CD4-positive, CD25-positive, alpha-beta regulatory T cell (primary cell): ENCODE measurements at regions not wholly inside any gene's neighbourhood (a gene's known extent, or its start where the extent isn't known, plus 50 kb on each side); places are given as distances from the start of the nearest gene placed in this dataset.
A peak's percentile ranks its signal among the peaks of the same experiment; 100 is the strongest.

ENCODE experiments used
- ATAC-seq, 2 donors: fragments of 150-1000 bp; cut with Tn5 transposase; one replicate each; pipeline ENCODE4 v1.10.0; 2021; ENCODE audit warnings: low read depth in 2 of 2, moderate number of reproducible peaks in 2 of 2, moderate library complexity in 1 of 2
- DNase-seq, 3 donors: peaks; one replicate each; pipeline versions ENCODE4 v3.0.0 to v3.0.0-alpha.2; 2012 to 2022; ENCODE audit warnings: mixed read lengths in 1 of 3
- H3K27ac ChIP-seq: one replicate; pipeline ENCODE4 v1.7.0; 2013; ENCODE audit warnings: mild to moderate bottlenecking, low read length; ENCODE audit not compliant: insufficient read depth, poor library complexity, severe bottlenecking
- H3K27me3 ChIP-seq: one replicate; pipeline ENCODE4 v1.7.0; 2013; ENCODE audit warnings: low read length; ENCODE audit not compliant: control insufficient read depth, insufficient read depth
- H3K36me3 ChIP-seq: one replicate; pipeline ENCODE4 v1.7.0; 2013; ENCODE audit warnings: mild to moderate bottlenecking, low read length, moderate library complexity; ENCODE audit not compliant: control insufficient read depth, insufficient read depth
- H3K4me1 ChIP-seq: 2 replicates; pipeline ENCODE4 v1.7.0; 2013; ENCODE audit warnings: mild to moderate bottlenecking, low read length; ENCODE audit not compliant: insufficient read depth, control insufficient read depth, poor library complexity, severe bottlenecking
- H3K4me3 ChIP-seq: one replicate; pipeline ENCODE4 v1.7.0; 2013; ENCODE audit warnings: low read depth, mild to moderate bottlenecking, low read length, moderate library complexity
- H3K9me3 ChIP-seq, 2 experiments: 1 replicate in 1 of 2; 2 replicates in 1 of 2; pipeline ENCODE4 v1.7.0; 2013; ENCODE audit warnings: low read length in 2 of 2, mild to moderate bottlenecking in 1 of 2, moderate library complexity in 1 of 2; ENCODE audit not compliant: control insufficient read depth in 2 of 2
- H3K27ac Mint-ChIP-seq, 3 donors: one replicate each; pipeline ENCODE4 v1.8.0; 2020 to 2022; ENCODE audit warnings: mild to moderate bottlenecking in 3 of 3, mixed read lengths in 3 of 3, moderate library complexity in 2 of 3
- H3K27me3 Mint-ChIP-seq: one replicate; pipeline ENCODE4 v1.8.0; 2022; ENCODE audit warnings: mild to moderate bottlenecking, mixed read lengths
- H3K36me3 Mint-ChIP-seq: one replicate; pipeline ENCODE4 v1.8.0; 2020; ENCODE audit warnings: mixed read lengths
- H3K4me1 Mint-ChIP-seq, 4 donors: one replicate each; pipeline ENCODE4 v1.8.0; 2020 to 2022; ENCODE audit warnings: mixed read lengths in 4 of 4, mild to moderate bottlenecking in 1 of 4
- H3K4me3 Mint-ChIP-seq, 4 donors: one replicate each; pipeline ENCODE4 v1.8.0; 2020 to 2022; ENCODE audit warnings: mild to moderate bottlenecking in 4 of 4, mixed read lengths in 4 of 4, moderate library complexity in 3 of 4
- H3K9me3 Mint-ChIP-seq, 7 donors: one replicate each; pipeline ENCODE4 v1.8.0; 2020 to 2022; ENCODE audit warnings: mixed read lengths in 7 of 7, mild to moderate bottlenecking in 3 of 7, moderate library complexity in 2 of 7

DNA sequence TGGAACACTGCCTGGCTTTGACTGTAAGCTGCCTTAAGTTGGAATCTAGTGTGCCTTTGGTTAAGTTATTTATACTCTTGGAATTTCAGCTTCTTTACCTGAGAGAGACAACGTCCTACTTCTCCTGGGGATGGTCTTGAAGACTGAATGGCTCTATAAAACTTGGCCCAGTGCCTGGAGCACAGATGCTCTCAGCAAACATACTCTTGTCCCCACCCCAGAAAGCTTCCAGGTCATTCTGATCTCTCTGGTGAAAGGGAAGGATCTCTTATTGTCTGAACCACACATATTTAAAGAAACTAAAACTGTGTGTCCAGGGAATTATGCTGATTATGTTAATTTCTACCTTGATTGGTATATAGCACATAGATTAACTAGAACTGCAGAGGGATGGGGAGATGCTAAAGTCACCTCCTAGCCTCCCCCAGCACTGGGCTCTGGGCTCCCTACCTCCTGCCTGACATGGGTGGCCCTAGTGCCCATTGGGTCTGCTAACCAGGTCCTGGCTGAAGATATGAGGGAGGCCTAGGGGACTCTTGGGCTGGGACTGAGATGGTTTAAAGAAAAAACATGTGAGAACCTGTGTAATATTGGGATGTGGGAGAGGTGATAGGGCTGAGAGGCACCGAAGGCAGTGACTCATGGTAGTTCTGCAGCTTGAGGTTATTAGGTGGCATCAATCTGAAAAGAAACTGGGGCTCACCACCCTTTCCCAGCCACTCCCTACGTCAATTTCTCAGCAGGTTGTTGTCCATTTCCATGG, 171.0 kb downstream of the RPLP1 start:
- DNase-seq (no peak), ATAC-seq (no peak)
- Histone ChIP-seq H3K9me3 (no peaks in the 10 kb centered on the region), H3K4me1 (no peaks in the 10 kb centered on the region), H3K27me3 (peaks cover 4% of the 10 kb centered on the region), H3K4me3 (no peak overlapping the region), H3K27ac (no peak overlapping the region), H3K36me3 (no peaks in the 10 kb centered on the region)
- Mint-ChIP-seq H3K4me3 (no peak overlapping the region), H3K9me3 (peaks cover 0 to 5% (median 0%) of the 10 kb centered on the region in 7 donors), H3K36me3 (no peaks in the 10 kb centered on the region), H3K27ac (no peak overlapping the region), H3K4me1 (no peaks in the 10 kb centered on the region), H3K27me3 (peaks cover 24% of the 10 kb centered on the region)

DNA sequence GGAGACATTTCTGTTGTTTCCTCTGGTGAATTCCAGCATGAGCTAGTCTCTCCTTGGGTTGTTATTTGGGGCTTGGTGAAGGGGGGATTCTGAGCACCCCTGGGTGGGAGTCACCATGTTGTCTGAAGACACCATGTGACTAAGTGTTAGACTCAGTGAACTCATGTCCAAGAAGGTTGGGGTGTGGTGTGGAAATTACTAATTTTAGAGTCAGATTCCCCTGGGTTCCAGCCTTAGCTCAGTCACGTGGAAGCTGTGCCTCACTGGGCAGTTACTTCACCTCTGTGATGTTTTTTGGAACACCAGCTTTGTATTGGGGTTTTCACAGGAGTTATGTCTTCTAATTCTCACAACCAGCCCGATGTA, 171.5 kb downstream of the RPLP1 start:
- DNase-seq (no peak), ATAC-seq (no peak)
- H3K9me3 Mint-ChIP-seq = peaks cover 0 to 5% (median 0%) of the 10 kb centered on the region in 7 donors
- H3K27ac Mint-ChIP-seq = no peak overlapping the region
- no peaks in the 10 kb centered on the region for H3K36me3 ChIP-seq
- no peak overlapping the region for H3K27ac ChIP-seq
- H3K4me1 ChIP-seq = no peaks in the 10 kb centered on the region
- H3K27me3 Mint-ChIP-seq = peaks cover 29% of the 10 kb centered on the region
- no peak overlapping the region for H3K4me3 Mint-ChIP-seq
- H3K36me3 Mint-ChIP-seq = no peaks in the 10 kb centered on the region
- no peaks in the 10 kb centered on the region for H3K9me3 ChIP-seq
- no peak overlapping the region for H3K4me3 ChIP-seq
- H3K4me1 Mint-ChIP-seq = no peaks in the 10 kb centered on the region
- peaks cover 4% of the 10 kb centered on the region for H3K27me3 ChIP-seq

DNA sequence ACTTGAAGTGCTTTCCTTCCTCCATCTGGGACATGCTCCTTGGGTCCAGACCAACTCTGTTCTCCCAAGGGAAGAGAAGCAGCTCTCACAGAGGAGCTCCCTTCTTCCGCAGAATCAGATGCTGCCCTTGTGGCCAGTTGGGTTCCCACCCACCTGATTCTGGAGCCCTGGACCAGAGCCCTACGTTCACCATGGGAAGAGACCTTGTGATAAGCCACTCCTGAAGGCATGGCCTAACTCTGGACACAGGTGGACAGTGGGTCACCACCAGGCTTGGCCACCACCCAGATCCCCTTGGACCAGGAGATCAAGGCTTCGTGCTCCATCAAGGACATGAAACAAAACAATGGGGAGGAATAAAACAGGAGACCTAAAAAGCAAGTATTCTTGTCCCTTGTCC, 172.2 kb downstream of the RPLP1 start:
- H3K4me3 Mint-ChIP-seq = no peak overlapping the region
- no peak overlapping the region for H3K27ac Mint-ChIP-seq
- Histone ChIP-seq H3K27ac (no peak overlapping the region), H3K27me3 (peaks cover 4% of the 10 kb centered on the region), H3K9me3 (no peaks in the 10 kb centered on the region), H3K4me1 (no peaks in the 10 kb centered on the region), H3K36me3 (no peaks in the 10 kb centered on the region), H3K4me3 (no peak overlapping the region)
- no peaks in the 10 kb centered on the region for H3K36me3 Mint-ChIP-seq
- peaks cover 34% of the 10 kb centered on the region for H3K27me3 Mint-ChIP-seq
- H3K4me1 Mint-ChIP-seq = no peaks in the 10 kb centered on the region
- DNase-seq = no peak
- no peak for ATAC-seq
- peaks cover 0 to 5% (median 0%) of the 10 kb centered on the region in 7 donors for H3K9me3 Mint-ChIP-seq

DNA sequence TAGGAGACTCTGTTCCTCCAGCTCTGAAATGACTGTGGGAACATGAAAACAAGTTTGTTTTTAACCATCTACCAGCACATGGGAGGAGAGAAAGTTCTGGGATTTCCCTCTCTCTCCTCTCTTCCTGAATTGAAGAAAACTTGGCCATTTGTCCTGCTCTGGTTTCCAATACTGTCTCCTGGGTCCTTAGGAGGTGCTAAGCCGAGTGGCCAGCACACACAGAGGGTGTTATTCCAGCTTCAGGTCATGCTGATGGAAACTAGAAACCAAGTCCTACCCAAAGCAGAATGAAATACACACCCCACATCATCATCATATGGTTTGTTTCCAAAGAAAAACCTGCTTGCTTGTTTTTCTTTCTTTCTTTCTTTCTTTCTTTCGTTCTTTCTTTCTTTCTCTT, 172.7 kb downstream of the RPLP1 start:
- no peak for ATAC-seq
- H3K4me1 ChIP-seq = no peaks in the 10 kb centered on the region
- H3K9me3 ChIP-seq = no peaks in the 10 kb centered on the region
- Mint-ChIP-seq H3K9me3 (peaks cover 0 to 5% (median 0%) of the 10 kb centered on the region in 7 donors), H3K27ac (no peak overlapping the region), H3K27me3 (peaks cover 29% of the 10 kb centered on the region), H3K4me1 (peaks cover 0 to 4% (median under 1%) of the 10 kb centered on the region in 4 donors), H3K4me3 (no peak overlapping the region), H3K36me3 (no peaks in the 10 kb centered on the region)
- H3K27ac ChIP-seq = no peak overlapping the region
- peaks cover 4% of the 10 kb centered on the region for H3K27me3 ChIP-seq
- H3K4me3 ChIP-seq = no peak overlapping the region
- DNase-seq = no peak
- H3K36me3 ChIP-seq = no peaks in the 10 kb centered on the region

DNA sequence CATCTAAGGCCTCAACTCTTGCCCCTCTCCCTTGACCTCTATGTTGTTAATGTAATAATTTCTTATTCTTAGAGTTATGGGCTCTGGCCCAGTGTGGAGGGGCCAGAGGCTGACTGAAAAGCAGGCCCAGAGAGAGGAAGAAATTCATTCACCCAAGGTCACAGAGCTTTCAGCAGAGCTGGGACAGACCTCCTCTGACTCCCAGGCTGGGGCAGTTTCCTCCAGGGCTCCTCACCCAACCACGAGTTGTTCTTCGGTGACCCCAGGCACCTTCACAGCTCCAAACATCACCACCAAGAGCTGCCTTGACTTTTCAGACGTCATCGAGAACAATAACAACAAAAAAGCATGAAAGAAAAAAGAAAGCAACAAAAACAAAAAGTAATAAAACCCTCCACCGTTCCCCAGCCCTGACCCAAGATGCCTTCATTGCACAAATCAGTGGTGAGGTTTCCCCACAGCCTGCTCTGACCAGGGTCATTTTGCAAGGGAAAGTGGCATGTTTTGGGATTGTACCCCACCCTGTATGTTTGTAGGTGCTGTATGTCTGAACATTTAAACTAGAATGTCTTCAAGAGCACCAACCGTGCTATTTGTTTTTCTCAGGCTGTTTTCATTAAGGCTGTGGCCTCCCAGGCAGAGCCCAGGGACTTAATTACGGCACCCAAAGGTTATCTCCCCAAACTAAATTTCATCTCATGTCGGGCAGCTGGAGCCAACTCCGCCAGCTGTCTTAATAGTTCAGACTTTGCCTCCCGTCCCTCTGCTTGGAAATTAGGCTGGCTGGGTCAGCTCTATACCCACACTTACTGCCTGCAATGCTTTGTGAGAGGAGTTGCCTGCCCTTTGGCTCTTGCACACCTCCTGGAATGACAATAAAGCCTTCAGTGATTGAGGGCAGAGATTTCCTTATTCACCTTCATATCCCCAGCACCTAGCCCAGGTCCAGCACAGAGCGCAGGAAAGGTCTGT, 173.8 kb downstream of the RPLP1 start:
- H3K27ac ChIP-seq = no peak overlapping the region
- peaks cover 28% of the 10 kb centered on the region for H3K27me3 Mint-ChIP-seq
- no peaks in the 10 kb centered on the region for H3K36me3 Mint-ChIP-seq
- H3K4me1 Mint-ChIP-seq = peaks cover 0 to 6% (median under 1%) of the 10 kb centered on the region in 4 donors
- no peak for ATAC-seq
- DNase-seq = no peak
- no peak overlapping the region for H3K4me3 Mint-ChIP-seq
- no peaks in the 10 kb centered on the region for H3K4me1 ChIP-seq
- peaks cover 0 to 7% (median 0%) of the 10 kb centered on the region in 7 donors for H3K9me3 Mint-ChIP-seq
- peaks cover 4% of the 10 kb centered on the region for H3K27me3 ChIP-seq
- H3K9me3 ChIP-seq = no peaks in the 10 kb centered on the region
- no peak overlapping the region for H3K27ac Mint-ChIP-seq
- H3K4me3 ChIP-seq = no peak overlapping the region
- no peaks in the 10 kb centered on the region for H3K36me3 ChIP-seq

DNA sequence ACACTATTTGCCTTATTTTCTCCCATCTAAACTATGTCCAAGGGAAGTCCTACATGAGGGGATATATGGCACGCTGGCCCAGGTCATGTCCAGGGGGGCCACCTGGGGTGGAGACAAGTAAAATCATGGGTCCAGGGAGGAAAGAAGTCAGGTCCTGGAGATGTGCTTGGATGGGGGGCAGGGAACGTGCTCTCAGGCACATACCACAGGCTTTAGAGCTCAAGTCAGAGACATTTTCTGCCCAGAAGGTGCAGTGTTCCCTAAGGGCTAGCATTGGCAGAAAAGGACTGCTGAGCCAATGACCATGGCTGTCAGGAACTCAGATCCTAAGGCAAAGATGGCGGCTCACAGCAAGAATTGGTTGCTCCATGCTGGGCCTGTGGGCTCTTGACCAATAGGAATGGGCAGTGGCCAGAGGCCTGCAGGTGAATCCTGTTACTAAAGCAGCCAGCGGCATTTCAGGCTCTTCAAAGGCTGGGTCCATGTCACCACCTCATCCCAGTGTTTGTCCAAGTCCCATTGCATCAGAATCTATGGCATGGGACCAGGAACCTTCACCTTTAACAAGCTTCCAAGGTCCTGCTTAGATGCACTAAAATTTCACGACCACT, 175.0 kb downstream of the RPLP1 start:
- H3K27me3 Mint-ChIP-seq = peaks cover 38% of the 10 kb centered on the region
- Histone ChIP-seq H3K9me3 (no peaks in the 10 kb centered on the region), H3K4me1 (no peaks in the 10 kb centered on the region), H3K36me3 (no peaks in the 10 kb centered on the region), H3K27ac (no peak overlapping the region), H3K27me3 (peaks cover 4% of the 10 kb centered on the region), H3K4me3 (no peak overlapping the region)
- H3K9me3 Mint-ChIP-seq = peaks cover 0 to 8% (median 0%) of the 10 kb centered on the region in 7 donors
- no peaks in the 10 kb centered on the region for H3K36me3 Mint-ChIP-seq
- no peak overlapping the region for H3K4me3 Mint-ChIP-seq
- DNase-seq (no peak), ATAC-seq (no peak)
- peak overlapping the region in 1 of 3 donors; percentile 68 for H3K27ac Mint-ChIP-seq
- peaks cover 0 to 6% (median under 1%) of the 10 kb centered on the region in 4 donors for H3K4me1 Mint-ChIP-seq

DNA sequence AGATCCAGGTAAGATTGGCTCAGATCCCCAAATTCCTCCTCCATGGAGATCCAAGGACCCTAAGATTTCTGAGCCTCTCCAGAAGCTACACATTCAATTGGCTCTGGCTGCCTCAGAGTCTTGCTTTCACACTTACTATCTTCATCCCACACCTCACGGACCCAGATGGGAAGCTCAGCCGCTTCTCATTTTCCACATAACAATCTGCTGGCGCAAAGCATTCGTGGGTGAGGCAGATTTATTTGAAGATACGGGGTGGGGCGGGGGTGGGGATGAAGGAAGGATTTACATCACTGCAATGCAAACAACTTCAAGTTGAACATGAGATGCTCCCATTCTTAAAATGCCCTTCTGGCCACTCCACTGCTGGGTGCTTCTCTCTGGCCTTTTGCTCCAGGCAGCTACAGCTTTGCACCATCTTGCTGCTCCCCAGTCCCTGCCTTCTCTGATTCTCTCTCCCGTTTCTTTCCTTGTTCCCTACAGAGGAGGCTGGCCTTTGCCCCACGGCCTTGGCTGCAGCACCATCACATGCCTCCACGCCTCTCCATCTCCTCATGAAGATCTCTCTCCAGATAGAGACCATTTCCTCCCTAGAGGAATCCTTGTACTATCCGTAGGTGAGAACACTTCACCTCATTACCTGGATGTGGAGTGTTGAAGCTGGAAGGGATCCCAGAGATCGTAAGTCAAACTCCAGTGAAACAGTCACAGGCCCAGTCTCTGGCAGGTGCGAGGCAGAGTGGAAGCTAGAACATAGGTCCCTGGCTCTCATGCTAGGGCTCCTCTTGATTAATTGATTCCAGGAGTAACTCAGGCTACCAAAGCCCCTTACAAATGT, 175.9 kb downstream of the RPLP1 start:
- Mint-ChIP-seq H3K36me3 (no peaks in the 10 kb centered on the region), H3K4me3 (no peak overlapping the region), H3K9me3 (peaks cover 0 to 8% (median 0%) of the 10 kb centered on the region in 7 donors), H3K4me1 (peaks cover 0 to 9% (median under 1%) of the 10 kb centered on the region in 4 donors), H3K27me3 (peaks cover 35% of the 10 kb centered on the region), H3K27ac (no peak overlapping the region)
- Histone ChIP-seq H3K4me3 (no peak overlapping the region), H3K36me3 (no peaks in the 10 kb centered on the region), H3K27me3 (peaks cover 4% of the 10 kb centered on the region), H3K9me3 (no peaks in the 10 kb centered on the region), H3K27ac (no peak overlapping the region), H3K4me1 (no peaks in the 10 kb centered on the region)
- ATAC-seq (no peak), DNase-seq (no peak)
